ENCODE measurements at regions not wholly inside any gene's neighbourhood (a gene's known extent, or its start where the extent isn't known, plus 50 kb on each side); places are given as distances from the start of the nearest gene placed in this dataset.

GRCh38 chr4:4663028-4663427 lies 121.2 kb upstream of the STX18 start:
- Histone ChIP-seq H3K4me2 (ENCODE audit: low read length) (no peak overlapping the region), H3K9me3 (ENCODE audit: control insufficient read depth in 1 of 2, insufficient read depth in 1 of 2, low read depth in 1 of 2, low read length in 2 of 2) (no peaks in the 10 kb centered on the region), H3K4me1 (ENCODE audit: control insufficient read depth in 1 of 2, insufficient read depth in 2 of 2, low read length in 2 of 2) (peaks cover 68 to 73% of the 10 kb centered on the region in 2 experiments), H4K20me1 (ENCODE audit: insufficient read depth) (no peaks in the 10 kb centered on the region), H3K27me3 (ENCODE audit: insufficient read depth, low read length) (no peaks in the 10 kb centered on the region), H3K4me3 (replicated peaks in 1 of 2; ENCODE audit: low read depth in 1 of 2, low read length in 2 of 2) (no peak overlapping the region), H3K9ac (ENCODE audit: low read length) (no peak overlapping the region), H2AFZ (ENCODE audit: low read depth, low read length, poor library complexity, severe bottlenecking) (no peak overlapping the region), H3K79me2 (ENCODE audit: insufficient read depth, low read length) (no peaks in the 10 kb centered on the region), H3K27ac (ENCODE audit: low read depth, low read length) (no peak overlapping the region), H3K9me2 (ENCODE audit: insufficient read depth) (no peaks in the 10 kb centered on the region), H3K36me3 (ENCODE audit: control insufficient read depth in 1 of 2, insufficient read depth in 2 of 2, low read length in 2 of 2) (no peaks in the 10 kb centered on the region)
- BruUV-seq (replicated peaks): no TSS peak
- ChIA-PET RAD21 (ENCODE audit: low non-redundant PET in 1 of 2, low total read pairs in 2 of 2, uncharacterized antibody in 2 of 2, unreplicated experiment in 2 of 2) (no interaction called here), CTCF (interaction anchor here (0.6 kb wide), 1 partner anchor 11 kb away, joined by 4 read pairs; no protein-coding TSS in a partner anchor), POLR2A (no interaction called here)
- intact Hi-C loops (cut with micrococcal nuclease): no loop called here
- ATAC-seq: no peak
- no peak for DNase-seq (ENCODE audit: low read depth, low spot score)
- TF ChIP-seq POLR2AphosphoS5 (IDR thresholded peaks at IDR 0.05; ENCODE audit: low read depth, low read length) (no peak), CTCF (IDR thresholded peaks at IDR 0.05 in 2 of 3, conservative IDR thresholded peaks at IDR 0.05 in 1 of 3; ENCODE audit: borderline replicate concordance in 1 of 3, insufficient read depth in 1 of 3, low read depth in 2 of 3, low read length in 2 of 3) (no peak), SIN3A (IDR thresholded peaks at IDR 0.05; ENCODE audit: low read depth) (no peak), CEBPB (IDR thresholded peaks at IDR 0.05; ENCODE audit: low read depth) (no peak), RAD21 (IDR thresholded peaks at IDR 0.05; ENCODE audit: low read depth) (no peak), ELF1 (IDR thresholded peaks at IDR 0.05; ENCODE audit: borderline replicate concordance, low read depth) (no peak), FOSL1 (IDR thresholded peaks at IDR 0.05; ENCODE audit: low read depth) (no peak)

- ChIA-PET POLR2A (no interaction called here), RAD21 (ENCODE audit: low non-redundant PET in 1 of 2, low total read pairs in 2 of 2, uncharacterized antibody in 2 of 2, unreplicated experiment in 2 of 2) (no interaction called here), CTCF (no interaction called here)
- Histone ChIP-seq H4K20me1 (ENCODE audit: insufficient read depth) (no peaks in the 10 kb centered on the region), H3K36me3 (ENCODE audit: control insufficient read depth in 1 of 2, insufficient read depth in 2 of 2, low read length in 2 of 2) (no peaks in the 10 kb centered on the region), H3K4me3 (replicated peaks in 1 of 2; ENCODE audit: low read depth in 1 of 2, low read length in 2 of 2) (no peak overlapping the region), H3K9me2 (ENCODE audit: insufficient read depth) (no peaks in the 10 kb centered on the region), H3K4me1 (ENCODE audit: control insufficient read depth in 1 of 2, insufficient read depth in 2 of 2, low read length in 2 of 2) (peaks cover 66 to 74% of the 10 kb centered on the region in 2 experiments), H2AFZ (ENCODE audit: low read depth, low read length, poor library complexity, severe bottlenecking) (no peak overlapping the region), H3K27me3 (ENCODE audit: insufficient read depth, low read length) (no peaks in the 10 kb centered on the region), H3K9ac (ENCODE audit: low read length) (no peak overlapping the region), H3K4me2 (ENCODE audit: low read length) (peak overlapping the region; percentile 79), H3K9me3 (ENCODE audit: control insufficient read depth in 1 of 2, insufficient read depth in 1 of 2, low read depth in 1 of 2, low read length in 2 of 2) (no peaks in the 10 kb centered on the region), H3K79me2 (ENCODE audit: insufficient read depth, low read length) (no peaks in the 10 kb centered on the region), H3K27ac (ENCODE audit: low read depth, low read length) (no peak overlapping the region)
- intact Hi-C loops (cut with micrococcal nuclease): no loop called here
- no peak for DNase-seq (ENCODE audit: low read depth, low spot score)
- TF ChIP-seq RAD21 (IDR thresholded peaks at IDR 0.05; ENCODE audit: low read depth): no peak
- no peak for TF ChIP-seq FOSL1 (IDR thresholded peaks at IDR 0.05; ENCODE audit: low read depth)
- no peak for TF ChIP-seq EZH2phosphoT487 (IDR thresholded peaks at IDR 0.05; ENCODE audit: borderline replicate concordance)
- no peak for TF ChIP-seq MAX (IDR thresholded peaks at IDR 0.05)
- no peak for TF ChIP-seq POLR2A (IDR thresholded peaks at IDR 0.05; ENCODE audit: borderline replicate concordance, extremely low read depth, insufficient read depth, insufficient read length)
- TF ChIP-seq CBX3 (IDR thresholded peaks at IDR 0.05; ENCODE audit: low read depth): no peak
- no peak for TF ChIP-seq CEBPB (IDR thresholded peaks at IDR 0.05; ENCODE audit: low read depth)
- TF ChIP-seq EZH2 (IDR thresholded peaks at IDR 0.05): no peak
- no peak for TF ChIP-seq POLR2AphosphoS5 (IDR thresholded peaks at IDR 0.05; ENCODE audit: low read depth, low read length)
- TF ChIP-seq YY1 (IDR thresholded peaks at IDR 0.05; ENCODE audit: extremely low read depth, insufficient replicate concordance, low read depth, low read length): no peak
- TF ChIP-seq ZNF274 (IDR thresholded peaks at IDR 0.05; ENCODE audit: low read depth, low read length): no peak
- no peak for TF ChIP-seq ZBTB33 (IDR thresholded peaks at IDR 0.05; ENCODE audit: extremely low read depth, insufficient replicate concordance, low read length)
- no peak for TF ChIP-seq ATF3 (IDR thresholded peaks at IDR 0.05)
- no peak for TF ChIP-seq JUND (IDR thresholded peaks at IDR 0.05)
- no peak for TF ChIP-seq ZFX (IDR thresholded peaks at IDR 0.05)
- ATAC-seq: no peak
- no TSS peak for BruUV-seq (replicated peaks)
Measured at GRCh38 chr4:4662230-4662629, 120.4 kb upstream of the STX18 start.
